ENCODE measurements at regions not wholly inside any gene's neighbourhood (a gene's known extent, or its start where the extent isn't known, plus 50 kb on each side); places are given as distances from the start of the nearest gene placed in this dataset.

GRCh38 chr4:85102606-85103005 is 136.1 kb upstream of the WDFY3 start:
- TF ChIP-seq SUZ12 (IDR thresholded peaks at IDR 0.05; ENCODE audit: extremely low read depth, insufficient read depth, insufficient read length) (no peak), ZNF274 (IDR thresholded peaks at IDR 0.05; ENCODE audit: low read depth, low read length) (no peak)

Data from NT2/D1 (cell line).